Tongue (tissue), 1 donor: ENCODE measurements at regions not wholly inside any gene's neighbourhood (a gene's known extent, or its start where the extent isn't known, plus 50 kb on each side); places are given as distances from the start of the nearest gene placed in this dataset.
A peak's percentile ranks its signal among the peaks of the same experiment; 100 is the strongest.
"Not testable (repeated sequence)": the region's sequence is repeated elsewhere in the genome, so short reads cannot be mapped to it uniquely, and the experiment has no call there.

Experiments
- DNase-seq: peaks from one replicate; pipeline ENCODE4 v3.0.0-alpha.2; 2015

GRCh38 chr14:104399432-104400155 lies 180.0 kb upstream of the C14orf180 start:
- no peak for DNase-seq

- no peak for DNase-seq
These were observed 179.2 kb upstream of the C14orf180 start for GRCh38 chr14:104400355-104400754.

GRCh38 chr14:104401785-104402184 lies 177.8 kb upstream of the C14orf180 start:
- DNase-seq = no peak

- not testable (repeated sequence) for DNase-seq
These were observed 177.3 kb upstream of the C14orf180 start for GRCh38 chr14:104402303-104402702.

GRCh38 chr14:104403421-104404220 lies 175.9 kb upstream of the C14orf180 start:
- DNase-seq = no peak

GRCh38 chr14:104404922-104405321 lies 174.6 kb upstream of the C14orf180 start:
- DNase-seq = no peak

GRCh38 chr14:104405360-104406226 lies 174.0 kb upstream of the C14orf180 start:
- no peak for DNase-seq

- DNase-seq = no peak
These were observed 172.7 kb upstream of the C14orf180 start for GRCh38 chr14:104406831-104407230.

- DNase-seq = no peak
These were observed 163.2 kb upstream of the C14orf180 start for GRCh38 chr14:104416383-104416782.

- DNase-seq = peak; percentile 37
These were observed 159.6 kb upstream of the C14orf180 start for GRCh38 chr14:104419865-104420505.

- DNase-seq = not testable (repeated sequence)
These were observed 159.0 kb upstream of the C14orf180 start for GRCh38 chr14:104420523-104420922.

GRCh38 chr14:104420990-104421389 lies 158.6 kb upstream of the C14orf180 start:
- no peak for DNase-seq

- no peak for DNase-seq
These were observed 158.2 kb upstream of the C14orf180 start for GRCh38 chr14:104421401-104421821.

GRCh38 chr14:104421892-104422828 lies 157.4 kb upstream of the C14orf180 start:
- peak; percentile 38 for DNase-seq

GRCh38 chr14:104422837-104423681 lies 156.5 kb upstream of the C14orf180 start:
- no peak for DNase-seq

- DNase-seq = peak; percentile 29
These were observed 155.7 kb upstream of the C14orf180 start for GRCh38 chr14:104423701-104424405.

- peak; percentile 97 for DNase-seq
These were observed 155.0 kb upstream of the C14orf180 start for GRCh38 chr14:104424406-104425072.

GRCh38 chr14:104425171-104425681 lies 154.3 kb upstream of the C14orf180 start:
- no peak for DNase-seq
